Hematopoietic multipotent progenitor cell treated with erythropoietin and hydrocortisone succinate and interleukin-3 and kit ligand, for 8 days (in vitro differentiated cells): ENCODE measurements at regions not wholly inside any gene's neighbourhood (a gene's known extent, or its start where the extent isn't known, plus 50 kb on each side); places are given as distances from the start of the nearest gene placed in this dataset.

Source experiments
- DNase-seq: peaks from one replicate; pipeline ENCODE4 v3.0.0-alpha.2; 2015

- DNase-seq: no peak
Measured at GRCh38 chr12:90020881-90021280, 312.2 kb upstream of the ATP2B1 start.

- no peak for DNase-seq
Measured at GRCh38 chr12:90020436-90020835, 311.8 kb upstream of the ATP2B1 start.

- DNase-seq: no peak
Measured at GRCh38 chr12:90020014-90020413, 311.4 kb upstream of the ATP2B1 start.

- DNase-seq: no peak
Measured at GRCh38 chr12:90017316-90017715, 308.7 kb upstream of the ATP2B1 start.

GRCh38 chr12:90015228-90015627 lies 306.6 kb upstream of the ATP2B1 start:
- DNase-seq: no peak

GRCh38 chr12:90013409-90013808 lies 304.8 kb upstream of the ATP2B1 start:
- no peak for DNase-seq

GRCh38 chr12:90010089-90010488 lies 301.5 kb upstream of the ATP2B1 start:
- no peak for DNase-seq

- DNase-seq: no peak
Measured at GRCh38 chr12:90008277-90008676, 299.6 kb upstream of the ATP2B1 start.

- DNase-seq: no peak
Measured at GRCh38 chr12:90004319-90005074, 295.9 kb upstream of the ATP2B1 start.

GRCh38 chr12:90003688-90004087 lies 295.1 kb upstream of the ATP2B1 start:
- no peak for DNase-seq

GRCh38 chr12:90000721-90001120 lies 292.1 kb upstream of the ATP2B1 start:
- no peak for DNase-seq

GRCh38 chr12:89999699-90000505 lies 291.3 kb upstream of the ATP2B1 start:
- no peak for DNase-seq

- no peak for DNase-seq
Measured at GRCh38 chr12:89995870-89996269, 287.2 kb upstream of the ATP2B1 start.

GRCh38 chr12:89994911-89995310 lies 286.3 kb upstream of the ATP2B1 start:
- no peak for DNase-seq

- no peak for DNase-seq
Measured at GRCh38 chr12:89993632-89994031, 285.0 kb upstream of the ATP2B1 start.

GRCh38 chr12:89992668-89993451 lies 284.2 kb upstream of the ATP2B1 start:
- no peak for DNase-seq

GRCh38 chr12:89991807-89992590 lies 283.4 kb upstream of the ATP2B1 start:
- no peak for DNase-seq

GRCh38 chr12:89988188-89988915 lies 279.7 kb upstream of the ATP2B1 start:
- no peak for DNase-seq

GRCh38 chr12:89985935-89986334 lies 277.3 kb upstream of the ATP2B1 start:
- no peak for DNase-seq

- DNase-seq: no peak
Measured at GRCh38 chr12:89984846-89985245, 276.2 kb upstream of the ATP2B1 start.

- DNase-seq: no peak
Measured at GRCh38 chr12:89983622-89984021, 275.0 kb upstream of the ATP2B1 start.

- no peak for DNase-seq
Measured at GRCh38 chr12:89980236-89980635, 271.6 kb upstream of the ATP2B1 start.
